ENCODE measurements at regions not wholly inside any gene's neighbourhood (a gene's known extent, or its start where the extent isn't known, plus 50 kb on each side); places are given as distances from the start of the nearest gene placed in this dataset.

DNA sequence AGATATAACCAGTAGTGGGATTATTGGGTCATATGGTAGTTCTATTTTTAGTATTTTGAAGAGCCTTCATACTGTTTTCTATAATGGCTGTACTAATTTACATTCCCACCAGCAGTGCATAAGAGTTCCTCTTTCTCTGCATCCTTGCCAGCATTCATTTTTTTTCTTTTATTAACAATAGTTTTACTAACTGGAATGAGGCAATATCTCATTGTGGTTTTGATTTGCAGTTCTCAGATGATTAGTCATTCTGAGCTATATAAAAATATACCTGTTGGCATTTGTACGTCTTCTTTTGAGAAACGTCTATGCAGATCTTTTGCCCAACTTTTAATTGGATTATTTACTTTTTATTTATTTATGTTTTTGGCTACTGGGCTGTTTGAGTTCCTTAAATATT lies 1579.3 kb upstream of the CDH6 start:
- TF ChIP-seq, protein P1, sequence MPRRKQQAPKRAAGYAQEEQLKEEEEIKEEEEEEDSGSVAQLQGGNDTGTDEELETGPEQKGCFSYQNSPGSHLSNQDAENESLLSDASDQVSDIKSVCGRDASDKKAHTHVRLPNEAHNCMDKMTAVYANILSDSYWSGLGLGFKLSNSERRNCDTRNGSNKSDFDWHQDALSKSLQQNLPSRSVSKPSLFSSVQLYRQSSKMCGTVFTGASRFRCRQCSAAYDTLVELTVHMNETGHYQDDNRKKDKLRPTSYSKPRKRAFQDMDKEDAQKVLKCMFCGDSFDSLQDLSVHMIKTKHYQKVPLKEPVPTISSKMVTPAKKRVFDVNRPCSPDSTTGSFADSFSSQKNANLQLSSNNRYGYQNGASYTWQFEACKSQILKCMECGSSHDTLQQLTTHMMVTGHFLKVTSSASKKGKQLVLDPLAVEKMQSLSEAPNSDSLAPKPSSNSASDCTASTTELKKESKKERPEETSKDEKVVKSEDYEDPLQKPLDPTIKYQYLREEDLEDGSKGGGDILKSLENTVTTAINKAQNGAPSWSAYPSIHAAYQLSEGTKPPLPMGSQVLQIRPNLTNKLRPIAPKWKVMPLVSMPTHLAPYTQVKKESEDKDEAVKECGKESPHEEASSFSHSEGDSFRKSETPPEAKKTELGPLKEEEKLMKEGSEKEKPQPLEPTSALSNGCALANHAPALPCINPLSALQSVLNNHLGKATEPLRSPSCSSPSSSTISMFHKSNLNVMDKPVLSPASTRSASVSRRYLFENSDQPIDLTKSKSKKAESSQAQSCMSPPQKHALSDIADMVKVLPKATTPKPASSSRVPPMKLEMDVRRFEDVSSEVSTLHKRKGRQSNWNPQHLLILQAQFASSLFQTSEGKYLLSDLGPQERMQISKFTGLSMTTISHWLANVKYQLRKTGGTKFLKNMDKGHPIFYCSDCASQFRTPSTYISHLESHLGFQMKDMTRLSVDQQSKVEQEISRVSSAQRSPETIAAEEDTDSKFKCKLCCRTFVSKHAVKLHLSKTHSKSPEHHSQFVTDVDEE (CRISPR knock-in tag; IDR thresholded peaks at IDR 0.05): no peak
- no peak for TF ChIP-seq ISL1 (CRISPR knock-in tag; IDR thresholded peaks at IDR 0.05)
- TF ChIP-seq ZFP30 (CRISPR knock-in tag; IDR thresholded peaks at IDR 0.05): no peak
- TF ChIP-seq ARNTL (CRISPR knock-in tag; IDR thresholded peaks at IDR 0.05; ENCODE audit: borderline replicate concordance, low read depth): no peak
- TF ChIP-seq OSR1 (CRISPR knock-in tag; IDR thresholded peaks at IDR 0.05): no peak
- TF ChIP-seq ZNF565 (CRISPR knock-in tag; conservative IDR thresholded peaks at IDR 0.05; ENCODE audit: low read depth): no peak
- TF ChIP-seq, protein P2, sequence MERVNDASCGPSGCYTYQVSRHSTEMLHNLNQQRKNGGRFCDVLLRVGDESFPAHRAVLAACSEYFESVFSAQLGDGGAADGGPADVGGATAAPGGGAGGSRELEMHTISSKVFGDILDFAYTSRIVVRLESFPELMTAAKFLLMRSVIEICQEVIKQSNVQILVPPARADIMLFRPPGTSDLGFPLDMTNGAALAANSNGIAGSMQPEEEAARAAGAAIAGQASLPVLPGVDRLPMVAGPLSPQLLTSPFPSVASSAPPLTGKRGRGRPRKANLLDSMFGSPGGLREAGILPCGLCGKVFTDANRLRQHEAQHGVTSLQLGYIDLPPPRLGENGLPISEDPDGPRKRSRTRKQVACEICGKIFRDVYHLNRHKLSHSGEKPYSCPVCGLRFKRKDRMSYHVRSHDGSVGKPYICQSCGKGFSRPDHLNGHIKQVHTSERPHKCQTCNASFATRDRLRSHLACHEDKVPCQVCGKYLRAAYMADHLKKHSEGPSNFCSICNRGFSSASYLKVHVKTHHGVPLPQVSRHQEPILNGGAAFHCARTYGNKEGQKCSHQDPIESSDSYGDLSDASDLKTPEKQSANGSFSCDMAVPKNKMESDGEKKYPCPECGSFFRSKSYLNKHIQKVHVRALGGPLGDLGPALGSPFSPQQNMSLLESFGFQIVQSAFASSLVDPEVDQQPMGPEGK (CRISPR knock-in tag; IDR thresholded peaks at IDR 0.05; ENCODE audit: borderline replicate concordance): no peak
- TF ChIP-seq ZFP3 (CRISPR knock-in tag; IDR thresholded peaks at IDR 0.05): no peak
- no peak for TF ChIP-seq ZNF70 (CRISPR knock-in tag; IDR thresholded peaks at IDR 0.05)
- no peak for TF ChIP-seq TCF4 (CRISPR knock-in tag; IDR thresholded peaks at IDR 0.05; ENCODE audit: borderline replicate concordance)

All from SK-N-SH treated with all-trans-retinoic acid at 6 μM for 48 hours (cell line).